ENCODE measurements at regions not wholly inside any gene's neighbourhood (a gene's known extent, or its start where the extent isn't known, plus 50 kb on each side); places are given as distances from the start of the nearest gene placed in this dataset.

DNA sequence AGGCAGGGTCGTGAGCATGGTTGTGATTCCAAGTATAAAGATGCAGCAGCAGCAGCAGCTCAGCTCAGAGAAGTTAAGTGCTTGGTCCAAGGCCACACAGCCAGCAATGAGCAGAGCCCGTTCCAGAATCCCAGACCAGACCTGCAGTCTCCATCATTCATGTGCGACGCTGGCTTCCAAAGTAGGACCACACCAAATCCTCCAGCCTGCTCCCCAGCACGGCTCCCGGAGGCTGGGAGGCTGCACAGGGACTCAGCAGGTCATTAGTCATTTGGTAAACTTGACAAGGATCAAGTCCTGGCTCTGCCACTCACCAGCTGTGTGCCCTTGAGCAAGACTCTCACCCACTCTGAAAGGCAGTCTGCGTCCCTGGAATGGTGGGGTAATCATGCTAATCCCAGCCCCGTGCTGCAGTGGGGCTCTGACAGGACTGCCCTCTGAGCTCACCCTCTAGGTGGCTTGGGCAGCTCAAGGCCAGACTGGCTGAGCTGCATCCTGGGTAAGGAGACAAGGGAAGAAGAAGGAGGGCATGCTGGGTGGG, 95.1 kb upstream of the TMEM132E start:
- no peak overlapping the region for H3K27ac ChIP-seq
- DNase-seq = no peak
- whole genome bisulfite sequencing, 4 donors = 58 to 60% (median 58%) methylated on average over 7 to 8 of the region's 8 CpGs; no CpG with 5 or more reads in 1 of the 4 donors
- H3K27me3 ChIP-seq = peaks cover 18% of the 10 kb centered on the region
- H3K4me1 ChIP-seq (replicated peaks in 1 of 2) = no peaks in the 10 kb centered on the region
- intact Hi-C loops (cut with DNase I) = no loop called here
- no peaks in the 10 kb centered on the region for H3K9me3 ChIP-seq (replicated peaks in 1 of 3)
- H3K36me3 ChIP-seq (replicated peaks in 1 of 2) = no peaks in the 10 kb centered on the region
- no peak overlapping the region for H3K4me3 ChIP-seq
- TF ChIP-seq, protein P1, sequence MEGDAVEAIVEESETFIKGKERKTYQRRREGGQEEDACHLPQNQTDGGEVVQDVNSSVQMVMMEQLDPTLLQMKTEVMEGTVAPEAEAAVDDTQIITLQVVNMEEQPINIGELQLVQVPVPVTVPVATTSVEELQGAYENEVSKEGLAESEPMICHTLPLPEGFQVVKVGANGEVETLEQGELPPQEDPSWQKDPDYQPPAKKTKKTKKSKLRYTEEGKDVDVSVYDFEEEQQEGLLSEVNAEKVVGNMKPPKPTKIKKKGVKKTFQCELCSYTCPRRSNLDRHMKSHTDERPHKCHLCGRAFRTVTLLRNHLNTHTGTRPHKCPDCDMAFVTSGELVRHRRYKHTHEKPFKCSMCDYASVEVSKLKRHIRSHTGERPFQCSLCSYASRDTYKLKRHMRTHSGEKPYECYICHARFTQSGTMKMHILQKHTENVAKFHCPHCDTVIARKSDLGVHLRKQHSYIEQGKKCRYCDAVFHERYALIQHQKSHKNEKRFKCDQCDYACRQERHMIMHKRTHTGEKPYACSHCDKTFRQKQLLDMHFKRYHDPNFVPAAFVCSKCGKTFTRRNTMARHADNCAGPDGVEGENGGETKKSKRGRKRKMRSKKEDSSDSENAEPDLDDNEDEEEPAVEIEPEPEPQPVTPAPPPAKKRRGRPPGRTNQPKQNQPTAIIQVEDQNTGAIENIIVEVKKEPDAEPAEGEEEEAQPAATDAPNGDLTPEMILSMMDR (IDR thresholded peaks at IDR 0.05) = no peak
- TF ChIP-seq POLR2A (IDR thresholded peaks at IDR 0.05) = no peak

GRCh38 chr17:34482730-34483129, 96.7 kb upstream of the TMEM132E start:
- peaks cover 13% of the 10 kb centered on the region for H3K27me3 ChIP-seq
- DNase-seq = no peak

DNA sequence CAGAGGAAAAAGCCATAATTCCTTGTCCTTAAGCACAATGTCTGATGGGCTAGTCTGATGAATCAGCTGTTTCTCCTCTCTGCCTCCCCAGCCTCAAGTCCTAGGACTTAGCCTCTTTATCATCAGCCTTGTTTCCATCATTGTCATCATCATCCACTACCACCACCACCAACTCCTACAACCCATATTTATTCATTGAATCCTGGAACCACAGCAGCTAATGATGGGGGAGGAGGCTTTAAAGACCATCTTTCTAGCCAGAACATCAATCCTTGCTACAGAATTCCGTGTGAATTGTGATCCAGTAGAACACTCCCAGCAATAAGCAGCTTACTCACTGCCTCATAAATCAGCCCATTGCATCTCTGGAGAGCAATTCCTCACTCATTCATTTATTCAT, 97.6 kb upstream of the TMEM132E start:
- H3K4me3 ChIP-seq = no peak overlapping the region
- no peak for TF ChIP-seq POLR2A (IDR thresholded peaks at IDR 0.05)
- TF ChIP-seq, protein P1 (IDR thresholded peaks at IDR 0.05) = no peak
- intact Hi-C loops (cut with DNase I) = no loop called here
- no peaks in the 10 kb centered on the region for H3K36me3 ChIP-seq (replicated peaks in 1 of 2)
- H3K27me3 ChIP-seq = peaks cover 8% of the 10 kb centered on the region
- 17 to 38% (median 24%) methylated on average over 1 of the region's 1 CpG for WGBS, 4 donors
- H3K27ac ChIP-seq = no peak overlapping the region
- H3K9me3 ChIP-seq (replicated peaks in 1 of 3) = no peaks in the 10 kb centered on the region
- no peaks in the 10 kb centered on the region for H3K4me1 ChIP-seq (replicated peaks in 1 of 2)
- no peak for DNase-seq

More at GRCh38 chr17:34482730-34483129, 96.7 kb upstream of the TMEM132E start:
- intact Hi-C loops (cut with DNase I) = no loop called here
- H3K27ac ChIP-seq = no peak overlapping the region
- H3K4me1 ChIP-seq (replicated peaks in 1 of 2) = no peaks in the 10 kb centered on the region
- no peak for TF ChIP-seq POLR2A (IDR thresholded peaks at IDR 0.05)
- TF ChIP-seq, protein P1 (IDR thresholded peaks at IDR 0.05) = no peak
- no peak overlapping the region for H3K4me3 ChIP-seq
- H3K9me3 ChIP-seq (replicated peaks in 1 of 3) = no peaks in the 10 kb centered on the region
- no peaks in the 10 kb centered on the region for H3K36me3 ChIP-seq (replicated peaks in 1 of 2)
- WGBS, 4 donors = 58 to 67% (median 62%) methylated on average over 4 to 7 of the region's 7 CpGs

GRCh38 chr17:34479371-34479770, 100.0 kb upstream of the TMEM132E start:
- no peaks in the 10 kb centered on the region for H3K9me3 ChIP-seq (replicated peaks in 1 of 3)
- DNase-seq = no peak
- H3K4me3 ChIP-seq = no peak overlapping the region
- intact Hi-C loops (cut with DNase I) = no loop called here
- no peaks in the 10 kb centered on the region for H3K36me3 ChIP-seq (replicated peaks in 1 of 2)
- 47 to 84% (median 68%) methylated on average over 3 to 6 of the region's 6 CpGs for WGBS, 4 donors
- TF ChIP-seq, protein P1 (IDR thresholded peaks at IDR 0.05) = no peak
- no peak for TF ChIP-seq POLR2A (IDR thresholded peaks at IDR 0.05)
- H3K27ac ChIP-seq = no peak overlapping the region
- H3K27me3 ChIP-seq = peaks cover 10% of the 10 kb centered on the region
- no peaks in the 10 kb centered on the region for H3K4me1 ChIP-seq (replicated peaks in 1 of 2)
